ENCODE measurements at regions not wholly inside any gene's neighbourhood (a gene's known extent, or its start where the extent isn't known, plus 50 kb on each side); places are given as distances from the start of the nearest gene placed in this dataset.

GRCh38 chr4:186924723-186925122, 201.1 kb upstream of the FAT1 start:
- no peak overlapping the region for H3K27ac Mint-ChIP-seq
- DNase-seq (no peak), ATAC-seq (replicated peaks) (no peak)
- peaks cover 0 to 6% of the 10 kb centered on the region in 2 donors for H3K9me3 Mint-ChIP-seq
- H3K27me3 Mint-ChIP-seq: no peaks in the 10 kb centered on the region
- no peaks in the 10 kb centered on the region for H3K36me3 Mint-ChIP-seq (ENCODE audit: insufficient read depth)
- no peak overlapping the region for H3K4me3 Mint-ChIP-seq
- no peaks in the 10 kb centered on the region for H3K4me1 Mint-ChIP-seq (ENCODE audit: low read depth in 2 of 2)

GRCh38 chr4:186927624-186928023, 204.0 kb upstream of the FAT1 start:
- peaks cover 13 to 14% of the 10 kb centered on the region in 2 donors for H3K9me3 Mint-ChIP-seq
- no peak overlapping the region for H3K27ac Mint-ChIP-seq
- H3K4me1 Mint-ChIP-seq (ENCODE audit: low read depth in 2 of 2): no peaks in the 10 kb centered on the region
- no peaks in the 10 kb centered on the region for H3K27me3 Mint-ChIP-seq
- H3K4me3 Mint-ChIP-seq: no peak overlapping the region
- DNase-seq: no peak
- no peak for ATAC-seq (replicated peaks)
- no peaks in the 10 kb centered on the region for H3K36me3 Mint-ChIP-seq (ENCODE audit: insufficient read depth)

GRCh38 chr4:186930024-186930423, 206.4 kb upstream of the FAT1 start:
- DNase-seq: no peak
- Mint-ChIP-seq H3K9me3 (peaks cover 9 to 22% of the 10 kb centered on the region in 2 donors), H3K27me3 (no peaks in the 10 kb centered on the region), H3K27ac (no peak overlapping the region), H3K36me3 (ENCODE audit: insufficient read depth) (no peaks in the 10 kb centered on the region), H3K4me1 (ENCODE audit: low read depth in 2 of 2) (no peaks in the 10 kb centered on the region), H3K4me3 (no peak overlapping the region)
- no peak for ATAC-seq (replicated peaks)

GRCh38 chr4:186931519-186931918, 207.9 kb upstream of the FAT1 start:
- no peaks in the 10 kb centered on the region for H3K4me1 Mint-ChIP-seq (ENCODE audit: low read depth in 2 of 2)
- no peak overlapping the region for H3K27ac Mint-ChIP-seq
- no peak for DNase-seq
- no peak overlapping the region for H3K4me3 Mint-ChIP-seq
- H3K9me3 Mint-ChIP-seq: peaks cover 9 to 22% of the 10 kb centered on the region in 2 donors
- no peak for ATAC-seq (replicated peaks)
- no peaks in the 10 kb centered on the region for H3K36me3 Mint-ChIP-seq (ENCODE audit: insufficient read depth)
- no peaks in the 10 kb centered on the region for H3K27me3 Mint-ChIP-seq

GRCh38 chr4:186932196-186932595, 208.5 kb upstream of the FAT1 start:
- Mint-ChIP-seq H3K36me3 (ENCODE audit: insufficient read depth) (no peaks in the 10 kb centered on the region), H3K27ac (no peak overlapping the region), H3K9me3 (peaks cover 9 to 22% of the 10 kb centered on the region in 2 donors), H3K27me3 (no peaks in the 10 kb centered on the region), H3K4me3 (no peak overlapping the region), H3K4me1 (ENCODE audit: low read depth in 2 of 2) (no peaks in the 10 kb centered on the region)
- ATAC-seq (replicated peaks) (no peak), DNase-seq (no peak)

DNA sequence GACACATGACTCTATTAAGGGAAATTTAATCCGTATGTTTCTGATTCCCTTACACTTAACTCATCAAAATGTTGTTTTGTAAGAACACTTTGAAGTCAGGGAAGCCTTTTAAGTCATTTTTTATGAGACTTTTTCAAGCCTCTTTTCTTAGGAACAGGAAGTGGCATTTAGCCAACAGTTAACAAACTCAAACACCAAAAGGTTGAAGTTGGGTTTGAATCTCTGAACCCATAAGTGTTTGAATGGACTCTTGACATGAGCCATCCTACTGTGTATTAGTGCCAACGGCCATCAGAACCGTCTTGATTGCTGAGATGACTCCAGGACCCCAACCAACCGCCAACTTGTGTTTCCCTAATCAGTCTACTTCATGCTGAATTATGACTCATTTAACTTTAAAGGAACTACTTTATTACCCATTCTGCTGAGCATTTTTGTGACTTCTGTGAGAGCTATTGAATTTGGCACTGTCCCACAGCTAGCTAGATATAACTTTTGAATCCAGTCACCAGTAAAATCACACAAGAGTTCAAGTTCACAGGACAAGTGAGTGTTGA, 209.1 kb upstream of the FAT1 start:
- no peak for ATAC-seq (replicated peaks)
- Mint-ChIP-seq H3K27ac (no peak overlapping the region), H3K4me1 (ENCODE audit: low read depth in 2 of 2) (no peaks in the 10 kb centered on the region), H3K27me3 (no peaks in the 10 kb centered on the region), H3K36me3 (ENCODE audit: insufficient read depth) (no peaks in the 10 kb centered on the region), H3K4me3 (no peak overlapping the region), H3K9me3 (peaks cover 10 to 22% of the 10 kb centered on the region in 2 donors)
- DNase-seq: no peak

GRCh38 chr4:186934244-186934643, 210.6 kb upstream of the FAT1 start:
- no peak overlapping the region for H3K4me3 Mint-ChIP-seq
- H3K27ac Mint-ChIP-seq: no peak overlapping the region
- H3K27me3 Mint-ChIP-seq: no peaks in the 10 kb centered on the region
- peaks cover 16 to 22% of the 10 kb centered on the region in 2 donors for H3K9me3 Mint-ChIP-seq
- ATAC-seq (replicated peaks): no peak
- no peaks in the 10 kb centered on the region for H3K36me3 Mint-ChIP-seq (ENCODE audit: insufficient read depth)
- H3K4me1 Mint-ChIP-seq (ENCODE audit: low read depth in 2 of 2): no peaks in the 10 kb centered on the region
- no peak for DNase-seq

GRCh38 chr4:186934841-186935443, 211.3 kb upstream of the FAT1 start:
- Mint-ChIP-seq H3K4me3 (no peak overlapping the region), H3K27ac (no peak overlapping the region), H3K9me3 (peaks cover 15 to 20% of the 10 kb centered on the region in 2 donors), H3K27me3 (no peaks in the 10 kb centered on the region), H3K4me1 (ENCODE audit: low read depth in 2 of 2) (no peaks in the 10 kb centered on the region), H3K36me3 (ENCODE audit: insufficient read depth) (no peaks in the 10 kb centered on the region)
- no peak for DNase-seq
- ATAC-seq (replicated peaks): no peak

DNA sequence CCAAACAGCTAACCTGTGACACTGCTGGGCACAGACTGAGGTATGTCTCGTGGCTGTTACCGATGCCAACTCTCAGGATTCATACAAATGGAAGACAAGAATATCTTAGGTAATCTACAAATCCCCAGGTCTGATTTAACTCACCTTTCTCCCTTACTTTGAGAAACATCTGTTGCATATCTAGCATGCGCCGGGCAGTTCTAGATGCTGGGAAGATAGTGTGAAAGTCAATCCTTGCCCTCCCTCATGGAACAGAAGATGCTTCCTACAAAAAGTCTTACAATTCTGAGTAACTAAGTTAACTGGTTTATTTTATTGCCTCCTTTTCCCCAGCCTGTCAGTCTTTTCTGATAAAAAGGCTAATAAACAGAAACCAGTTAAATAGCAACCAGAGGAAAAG, 212.2 kb upstream of the FAT1 start:
- Mint-ChIP-seq H3K27ac (no peak overlapping the region), H3K4me1 (ENCODE audit: low read depth in 2 of 2) (no peaks in the 10 kb centered on the region), H3K9me3 (peaks cover 10 to 11% of the 10 kb centered on the region in 2 donors), H3K4me3 (no peak overlapping the region), H3K27me3 (no peaks in the 10 kb centered on the region), H3K36me3 (ENCODE audit: insufficient read depth) (no peaks in the 10 kb centered on the region)
- DNase-seq: no peak
- ATAC-seq (replicated peaks): no peak

GRCh38 chr4:186936496-186937375, 213.1 kb upstream of the FAT1 start:
- no peaks in the 10 kb centered on the region for H3K4me1 Mint-ChIP-seq (ENCODE audit: low read depth in 2 of 2)
- H3K36me3 Mint-ChIP-seq (ENCODE audit: insufficient read depth): no peaks in the 10 kb centered on the region
- DNase-seq (no peak), ATAC-seq (replicated peaks) (no peak)
- peaks cover 8 to 10% of the 10 kb centered on the region in 2 donors for H3K9me3 Mint-ChIP-seq
- no peak overlapping the region for H3K27ac Mint-ChIP-seq
- no peaks in the 10 kb centered on the region for H3K27me3 Mint-ChIP-seq
- H3K4me3 Mint-ChIP-seq: no peak overlapping the region

DNA sequence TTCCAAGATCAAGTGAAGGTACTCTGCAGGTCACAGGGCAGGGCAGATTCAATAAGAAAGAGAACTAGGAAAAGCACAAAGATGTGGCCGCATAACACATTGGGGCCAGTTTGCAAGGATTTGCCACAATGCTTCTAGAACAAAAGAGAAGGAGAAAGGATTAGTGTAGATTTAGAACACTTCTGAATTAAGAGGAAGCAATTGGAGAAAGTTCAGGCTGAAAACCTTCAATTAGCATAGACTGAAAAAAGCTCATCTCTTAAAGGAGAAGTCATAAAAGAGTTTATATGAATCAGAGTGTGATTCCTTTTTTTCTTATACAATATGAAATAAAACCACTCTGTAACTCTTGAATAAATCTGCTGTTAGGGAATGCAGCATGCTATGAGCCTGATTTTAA, 215.6 kb upstream of the FAT1 start:
- ATAC-seq (replicated peaks) (no peak), DNase-seq (no peak)
- Mint-ChIP-seq H3K27ac (no peak overlapping the region), H3K36me3 (ENCODE audit: insufficient read depth) (no peaks in the 10 kb centered on the region), H3K4me1 (ENCODE audit: low read depth in 2 of 2) (no peaks in the 10 kb centered on the region), H3K27me3 (no peaks in the 10 kb centered on the region), H3K9me3 (peaks cover 8 to 13% of the 10 kb centered on the region in 2 donors), H3K4me3 (no peak overlapping the region)

DNA sequence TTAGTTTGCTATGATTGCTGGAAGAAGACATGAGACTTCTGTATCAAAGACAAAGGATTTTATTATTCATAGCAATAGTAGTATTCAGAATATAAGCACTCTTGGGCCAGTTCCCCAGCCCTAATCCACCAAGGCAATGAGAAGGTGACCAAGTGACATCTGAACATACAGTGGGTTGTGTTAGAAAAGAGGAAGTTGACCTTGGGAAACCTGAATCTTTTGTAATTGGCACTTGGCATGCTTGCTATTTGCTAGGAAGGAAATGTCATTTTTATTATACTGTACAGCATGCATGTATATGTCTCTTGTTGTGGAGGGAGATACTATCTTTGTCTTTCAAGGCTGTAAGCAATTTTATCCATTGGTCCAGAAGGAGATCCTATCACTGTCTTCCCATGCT, 216.1 kb upstream of the FAT1 start:
- peaks cover 8 to 14% of the 10 kb centered on the region in 2 donors for H3K9me3 Mint-ChIP-seq
- H3K36me3 Mint-ChIP-seq (ENCODE audit: insufficient read depth): no peaks in the 10 kb centered on the region
- no peak for DNase-seq
- no peak overlapping the region for H3K4me3 Mint-ChIP-seq
- no peak overlapping the region for H3K27ac Mint-ChIP-seq
- ATAC-seq (replicated peaks): no peak
- no peaks in the 10 kb centered on the region for H3K4me1 Mint-ChIP-seq (ENCODE audit: low read depth in 2 of 2)
- no peaks in the 10 kb centered on the region for H3K27me3 Mint-ChIP-seq

DNA sequence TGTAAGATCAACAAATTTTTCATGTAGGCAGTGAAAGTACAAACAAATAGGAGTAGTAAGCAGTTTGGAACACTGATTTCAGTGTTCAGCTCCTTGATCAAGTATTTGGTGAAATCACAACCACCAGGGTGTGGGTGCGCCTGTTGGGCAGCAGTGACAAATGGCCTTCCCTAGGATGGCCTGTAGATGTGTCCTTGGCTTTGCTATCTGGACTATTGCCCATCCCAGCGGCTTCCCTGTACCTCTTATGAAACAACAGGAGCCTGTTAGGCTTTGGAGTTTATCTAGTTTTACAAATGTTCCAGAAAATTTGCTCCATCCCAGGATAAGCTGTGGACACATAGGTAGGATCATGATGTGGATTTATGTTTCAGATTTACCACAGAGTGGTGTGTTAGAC, 216.8 kb upstream of the FAT1 start:
- H3K9me3 Mint-ChIP-seq: peaks cover 6 to 21% of the 10 kb centered on the region in 2 donors
- no peaks in the 10 kb centered on the region for H3K27me3 Mint-ChIP-seq
- no peak for DNase-seq
- ATAC-seq (replicated peaks): no peak
- H3K36me3 Mint-ChIP-seq (ENCODE audit: insufficient read depth): no peaks in the 10 kb centered on the region
- no peak overlapping the region for H3K4me3 Mint-ChIP-seq
- no peaks in the 10 kb centered on the region for H3K4me1 Mint-ChIP-seq (ENCODE audit: low read depth in 2 of 2)
- no peak overlapping the region for H3K27ac Mint-ChIP-seq
